Activated T-cell treated with anti-CD3 and anti-CD28 coated beads, Interleukin-2, amount 50 U/mL, for 4 hours (primary cell): ENCODE measurements at regions not wholly inside any gene's neighbourhood (a gene's known extent, or its start where the extent isn't known, plus 50 kb on each side); places are given as distances from the start of the nearest gene placed in this dataset.
A peak's percentile ranks its signal among the peaks of the same experiment; 100 is the strongest.

ENCODE experiments used
- ATAC-seq, 2 donors: fragments of 200-7000 bp; cut with Tn5 transposase; one replicate each; pipeline ENCODE4 v1.10.0; 2021
- DNase-seq: peaks from one replicate; pipeline ENCODE4 v3.0.0-alpha.2; 2020
- H3K27me3 Mint-ChIP-seq: one replicate; pipeline ENCODE4 v1.8.0; 2021; ENCODE audit warnings: low read depth, mixed read lengths
- H3K36me3 Mint-ChIP-seq: one replicate; pipeline ENCODE4 v1.8.0; 2022; ENCODE audit warnings: mixed read lengths; ENCODE audit not compliant: insufficient read depth
- H3K4me1 Mint-ChIP-seq: one replicate; pipeline ENCODE4 v1.8.0; 2021; ENCODE audit warnings: low read depth, mixed read lengths
- H3K4me3 Mint-ChIP-seq: one replicate; pipeline ENCODE4 v1.8.0; 2021; ENCODE audit warnings: mild to moderate bottlenecking, moderate library complexity, mixed read lengths
- H3K9me3 Mint-ChIP-seq: one replicate; pipeline ENCODE4 v1.8.0; 2021; ENCODE audit warnings: mixed read lengths

- ATAC-seq (no peak), DNase-seq (no peak)
- H3K4me1 Mint-ChIP-seq, result no peaks in the 10 kb centered on the region
- no peaks in the 10 kb centered on the region for H3K36me3 Mint-ChIP-seq
- no peaks in the 10 kb centered on the region for H3K9me3 Mint-ChIP-seq
- H3K4me3 Mint-ChIP-seq, result no peak overlapping the region
- peaks cover 2% of the 10 kb centered on the region for H3K27me3 Mint-ChIP-seq
Measured at GRCh38 chr2:160909781-160910242, 250.4 kb upstream of the TANK start.

GRCh38 chr2:160910681-160911080, 249.5 kb upstream of the TANK start:
- ATAC-seq (no peak), DNase-seq (no peak)
- peaks cover 2% of the 10 kb centered on the region for H3K27me3 Mint-ChIP-seq
- no peaks in the 10 kb centered on the region for H3K9me3 Mint-ChIP-seq
- H3K4me3 Mint-ChIP-seq, result no peak overlapping the region
- H3K36me3 Mint-ChIP-seq, result no peaks in the 10 kb centered on the region
- no peaks in the 10 kb centered on the region for H3K4me1 Mint-ChIP-seq

- H3K27me3 Mint-ChIP-seq, result no peaks in the 10 kb centered on the region
Measured at GRCh38 chr2:160911258-160911657, 249.0 kb upstream of the TANK start.

GRCh38 chr2:160912276-160912675, 248.0 kb upstream of the TANK start:
- DNase-seq, result no peak
- Mint-ChIP-seq H3K4me1 (no peaks in the 10 kb centered on the region), H3K27me3 (no peaks in the 10 kb centered on the region), H3K4me3 (no peak overlapping the region), H3K36me3 (no peaks in the 10 kb centered on the region), H3K9me3 (no peaks in the 10 kb centered on the region)
- ATAC-seq, result no peak

More at GRCh38 chr2:160911258-160911657, 249.0 kb upstream of the TANK start:
- Mint-ChIP-seq H3K4me1 (no peaks in the 10 kb centered on the region), H3K9me3 (no peaks in the 10 kb centered on the region), H3K36me3 (no peaks in the 10 kb centered on the region), H3K4me3 (no peak overlapping the region)
- no peak for ATAC-seq
- DNase-seq, result no peak

- H3K36me3 Mint-ChIP-seq, result no peaks in the 10 kb centered on the region
- H3K4me3 Mint-ChIP-seq, result no peak overlapping the region
- DNase-seq (no peak), ATAC-seq (no peak)
- H3K4me1 Mint-ChIP-seq, result no peaks in the 10 kb centered on the region
- no peaks in the 10 kb centered on the region for H3K27me3 Mint-ChIP-seq
- no peaks in the 10 kb centered on the region for H3K9me3 Mint-ChIP-seq
Measured at GRCh38 chr2:160913323-160913722, 246.9 kb upstream of the TANK start.

GRCh38 chr2:160914217-160914616, 246.0 kb upstream of the TANK start:
- DNase-seq (no peak), ATAC-seq (no peak)
- no peak overlapping the region for H3K4me3 Mint-ChIP-seq
- no peaks in the 10 kb centered on the region for H3K4me1 Mint-ChIP-seq
- H3K36me3 Mint-ChIP-seq, result no peaks in the 10 kb centered on the region
- no peaks in the 10 kb centered on the region for H3K27me3 Mint-ChIP-seq
- H3K9me3 Mint-ChIP-seq, result no peaks in the 10 kb centered on the region

- Mint-ChIP-seq H3K9me3 (no peaks in the 10 kb centered on the region), H3K27me3 (no peaks in the 10 kb centered on the region), H3K4me1 (no peaks in the 10 kb centered on the region), H3K36me3 (no peaks in the 10 kb centered on the region), H3K4me3 (no peak overlapping the region)
- ATAC-seq, result no peak
- no peak for DNase-seq
Measured at GRCh38 chr2:160916300-160916699, 243.9 kb upstream of the TANK start.

- Mint-ChIP-seq H3K27me3 (no peaks in the 10 kb centered on the region), H3K4me3 (no peak overlapping the region), H3K9me3 (no peaks in the 10 kb centered on the region), H3K4me1 (no peaks in the 10 kb centered on the region), H3K36me3 (no peaks in the 10 kb centered on the region)
- DNase-seq (no peak), ATAC-seq (no peak)
Measured at GRCh38 chr2:160917850-160918249, 242.4 kb upstream of the TANK start.

- Mint-ChIP-seq H3K4me3 (no peak overlapping the region), H3K9me3 (no peaks in the 10 kb centered on the region)
Measured at GRCh38 chr2:160918258-160918657, 242.0 kb upstream of the TANK start.

GRCh38 chr2:160918906-160919503, 241.2 kb upstream of the TANK start:
- ATAC-seq, result no peak
- no peaks in the 10 kb centered on the region for H3K9me3 Mint-ChIP-seq
- peak; percentile 11 for DNase-seq
- no peaks in the 10 kb centered on the region for H3K36me3 Mint-ChIP-seq
- H3K4me3 Mint-ChIP-seq, result no peak overlapping the region
- no peaks in the 10 kb centered on the region for H3K4me1 Mint-ChIP-seq
- no peaks in the 10 kb centered on the region for H3K27me3 Mint-ChIP-seq

More at GRCh38 chr2:160918258-160918657, 242.0 kb upstream of the TANK start:
- DNase-seq (no peak), ATAC-seq (no peak)
- Mint-ChIP-seq H3K4me1 (no peaks in the 10 kb centered on the region), H3K27me3 (no peaks in the 10 kb centered on the region), H3K36me3 (no peaks in the 10 kb centered on the region)

GRCh38 chr2:160920061-160920460, 240.2 kb upstream of the TANK start:
- no peaks in the 10 kb centered on the region for H3K27me3 Mint-ChIP-seq
- DNase-seq (no peak), ATAC-seq (no peak)
- H3K36me3 Mint-ChIP-seq, result no peaks in the 10 kb centered on the region
- no peaks in the 10 kb centered on the region for H3K4me1 Mint-ChIP-seq
- no peak overlapping the region for H3K4me3 Mint-ChIP-seq
- no peaks in the 10 kb centered on the region for H3K9me3 Mint-ChIP-seq

GRCh38 chr2:160920791-160921303, 239.4 kb upstream of the TANK start:
- Mint-ChIP-seq H3K9me3 (no peaks in the 10 kb centered on the region), H3K4me3 (no peak overlapping the region), H3K27me3 (no peaks in the 10 kb centered on the region), H3K4me1 (no peaks in the 10 kb centered on the region), H3K36me3 (no peaks in the 10 kb centered on the region)
- DNase-seq (no peak), ATAC-seq (no peak)

GRCh38 chr2:160921386-160921964, 238.8 kb upstream of the TANK start:
- DNase-seq (no peak), ATAC-seq (no peak)
- no peaks in the 10 kb centered on the region for H3K27me3 Mint-ChIP-seq
- H3K4me3 Mint-ChIP-seq, result no peak overlapping the region
- H3K36me3 Mint-ChIP-seq, result no peaks in the 10 kb centered on the region
- no peaks in the 10 kb centered on the region for H3K9me3 Mint-ChIP-seq
- H3K4me1 Mint-ChIP-seq, result no peaks in the 10 kb centered on the region

- Mint-ChIP-seq H3K9me3 (no peaks in the 10 kb centered on the region), H3K4me1 (no peaks in the 10 kb centered on the region), H3K4me3 (no peak overlapping the region), H3K36me3 (no peaks in the 10 kb centered on the region), H3K27me3 (no peaks in the 10 kb centered on the region)
- DNase-seq (no peak), ATAC-seq (no peak)
Measured at GRCh38 chr2:160924936-160925353, 235.3 kb upstream of the TANK start.

- no peaks in the 10 kb centered on the region for H3K36me3 Mint-ChIP-seq
- ATAC-seq (no peak), DNase-seq (no peak)
- no peaks in the 10 kb centered on the region for H3K4me1 Mint-ChIP-seq
- H3K4me3 Mint-ChIP-seq, result no peak overlapping the region
- no peaks in the 10 kb centered on the region for H3K9me3 Mint-ChIP-seq
- no peaks in the 10 kb centered on the region for H3K27me3 Mint-ChIP-seq
Measured at GRCh38 chr2:160925956-160926355, 234.3 kb upstream of the TANK start.
